ENCODE measurements at regions not wholly inside any gene's neighbourhood (a gene's known extent, or its start where the extent isn't known, plus 50 kb on each side); places are given as distances from the start of the nearest gene placed in this dataset.

GRCh38 chr7:19565602-19566001, 143.2 kb downstream of the POLR1F start:
- Histone ChIP-seq H2AFZ (ENCODE audit: low read depth) (no peak overlapping the region), H3K9ac (no peak overlapping the region)
- TF ChIP-seq CTCF (conservative IDR thresholded peaks at IDR 0.05; ENCODE audit: low read depth, low read length): no peak

GRCh38 chr7:19561121-19561805, 147.6 kb downstream of the POLR1F start:
- H3K27me3 ChIP-seq (ENCODE audit: insufficient read depth, low read depth): no peaks in the 10 kb centered on the region
- no peak overlapping the region for H2AFZ ChIP-seq (ENCODE audit: low read depth)
- no peak overlapping the region for H3K27ac ChIP-seq
- H4K20me1 ChIP-seq (ENCODE audit: insufficient read depth): no peaks in the 10 kb centered on the region
- no peaks in the 10 kb centered on the region for H3K4me1 ChIP-seq (ENCODE audit: low read depth, poor library complexity, severe bottlenecking)
- no peaks in the 10 kb centered on the region for H3K36me3 ChIP-seq (ENCODE audit: insufficient read depth)
- H3K9ac ChIP-seq: no peak overlapping the region
- H3K4me2 ChIP-seq: no peak overlapping the region
- H3K79me2 ChIP-seq (ENCODE audit: insufficient read depth, low read depth): no peaks in the 10 kb centered on the region
- no peak for TF ChIP-seq CTCF (conservative IDR thresholded peaks at IDR 0.05; ENCODE audit: low read depth, low read length)
- H3K4me3 ChIP-seq (IDR thresholded peaks at IDR 0.05; ENCODE audit: insufficient read depth, low read depth, low read length): no peak overlapping the region

More at GRCh38 chr7:19565602-19566001, 143.2 kb downstream of the POLR1F start:
- Histone ChIP-seq H3K27ac (no peak overlapping the region), H3K36me3 (ENCODE audit: insufficient read depth) (no peaks in the 10 kb centered on the region), H3K4me3 (IDR thresholded peaks at IDR 0.05; ENCODE audit: insufficient read depth, low read depth, low read length) (no peak overlapping the region), H4K20me1 (ENCODE audit: insufficient read depth) (no peaks in the 10 kb centered on the region), H3K79me2 (ENCODE audit: insufficient read depth, low read depth) (no peaks in the 10 kb centered on the region), H3K4me1 (ENCODE audit: low read depth, poor library complexity, severe bottlenecking) (no peaks in the 10 kb centered on the region), H3K4me2 (no peak overlapping the region), H3K27me3 (ENCODE audit: insufficient read depth, low read depth) (no peaks in the 10 kb centered on the region)

GRCh38 chr7:19560111-19560883, 148.5 kb downstream of the POLR1F start:
- no peak for TF ChIP-seq CTCF (conservative IDR thresholded peaks at IDR 0.05; ENCODE audit: low read depth, low read length)
- H3K4me3 ChIP-seq (IDR thresholded peaks at IDR 0.05; ENCODE audit: insufficient read depth, low read depth, low read length): no peak overlapping the region
- no peak overlapping the region for H3K27ac ChIP-seq
- H3K36me3 ChIP-seq (ENCODE audit: insufficient read depth): no peaks in the 10 kb centered on the region
- H2AFZ ChIP-seq (ENCODE audit: low read depth): no peak overlapping the region
- H3K4me1 ChIP-seq (ENCODE audit: low read depth, poor library complexity, severe bottlenecking): no peaks in the 10 kb centered on the region
- H3K9ac ChIP-seq: no peak overlapping the region
- no peaks in the 10 kb centered on the region for H3K27me3 ChIP-seq (ENCODE audit: insufficient read depth, low read depth)
- no peak overlapping the region for H3K4me2 ChIP-seq
- H4K20me1 ChIP-seq (ENCODE audit: insufficient read depth): no peaks in the 10 kb centered on the region
- no peaks in the 10 kb centered on the region for H3K79me2 ChIP-seq (ENCODE audit: insufficient read depth, low read depth)

GRCh38 chr7:19558527-19558926, 150.3 kb downstream of the POLR1F start:
- Histone ChIP-seq H3K4me1 (ENCODE audit: low read depth, poor library complexity, severe bottlenecking) (no peaks in the 10 kb centered on the region), H3K27ac (no peak overlapping the region), H3K36me3 (ENCODE audit: insufficient read depth) (no peaks in the 10 kb centered on the region), H3K4me3 (IDR thresholded peaks at IDR 0.05; ENCODE audit: insufficient read depth, low read depth, low read length) (no peak overlapping the region), H3K4me2 (no peak overlapping the region), H3K27me3 (ENCODE audit: insufficient read depth, low read depth) (no peaks in the 10 kb centered on the region), H3K9ac (no peak overlapping the region), H4K20me1 (ENCODE audit: insufficient read depth) (no peaks in the 10 kb centered on the region), H2AFZ (ENCODE audit: low read depth) (no peak overlapping the region), H3K79me2 (ENCODE audit: insufficient read depth, low read depth) (no peaks in the 10 kb centered on the region)
- TF ChIP-seq CTCF (conservative IDR thresholded peaks at IDR 0.05; ENCODE audit: low read depth, low read length): no peak

Data from KMS-11 (cell line).